ENCODE measurements at regions not wholly inside any gene's neighbourhood (a gene's known extent, or its start where the extent isn't known, plus 50 kb on each side); places are given as distances from the start of the nearest gene placed in this dataset.

DNA sequence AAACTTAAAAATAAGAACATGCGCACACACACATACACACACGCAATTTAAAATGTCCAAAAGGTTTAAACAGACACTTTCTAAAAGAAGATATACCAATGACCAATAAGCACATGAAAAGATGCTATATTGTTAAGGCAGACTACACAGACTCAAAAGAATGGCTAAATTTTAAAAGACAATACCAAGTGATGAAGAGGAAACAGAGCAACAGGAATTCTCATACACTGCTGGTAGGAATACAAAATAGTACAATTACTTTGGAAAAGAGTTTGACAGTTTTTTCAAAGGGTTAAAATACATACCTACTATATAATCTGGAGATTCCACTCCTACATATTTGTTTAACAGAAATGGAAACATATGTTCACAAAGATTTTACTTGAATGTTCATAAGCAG lies 239.6 kb upstream of the SAMSN1 start:
- no peak for TF ChIP-seq POLR2A (IDR thresholded peaks at IDR 0.05)
- TF ChIP-seq EP300 (IDR thresholded peaks at IDR 0.05): no peak
- TF ChIP-seq, protein P1, sequence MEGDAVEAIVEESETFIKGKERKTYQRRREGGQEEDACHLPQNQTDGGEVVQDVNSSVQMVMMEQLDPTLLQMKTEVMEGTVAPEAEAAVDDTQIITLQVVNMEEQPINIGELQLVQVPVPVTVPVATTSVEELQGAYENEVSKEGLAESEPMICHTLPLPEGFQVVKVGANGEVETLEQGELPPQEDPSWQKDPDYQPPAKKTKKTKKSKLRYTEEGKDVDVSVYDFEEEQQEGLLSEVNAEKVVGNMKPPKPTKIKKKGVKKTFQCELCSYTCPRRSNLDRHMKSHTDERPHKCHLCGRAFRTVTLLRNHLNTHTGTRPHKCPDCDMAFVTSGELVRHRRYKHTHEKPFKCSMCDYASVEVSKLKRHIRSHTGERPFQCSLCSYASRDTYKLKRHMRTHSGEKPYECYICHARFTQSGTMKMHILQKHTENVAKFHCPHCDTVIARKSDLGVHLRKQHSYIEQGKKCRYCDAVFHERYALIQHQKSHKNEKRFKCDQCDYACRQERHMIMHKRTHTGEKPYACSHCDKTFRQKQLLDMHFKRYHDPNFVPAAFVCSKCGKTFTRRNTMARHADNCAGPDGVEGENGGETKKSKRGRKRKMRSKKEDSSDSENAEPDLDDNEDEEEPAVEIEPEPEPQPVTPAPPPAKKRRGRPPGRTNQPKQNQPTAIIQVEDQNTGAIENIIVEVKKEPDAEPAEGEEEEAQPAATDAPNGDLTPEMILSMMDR (IDR thresholded peaks at IDR 0.05): no peak
